SK-N-SH (cell line): ENCODE measurements at regions not wholly inside any gene's neighbourhood (a gene's known extent, or its start where the extent isn't known, plus 50 kb on each side); places are given as distances from the start of the nearest gene placed in this dataset.

Experiments used
- CTCF ChIP-seq: fragments of 200-600 bp; sonication (generic); IDR thresholded peaks from 2 replicates; pipeline ENCODE4 v1.6.1; 2017; ENCODE audit warnings: antibody characterized with exemption, mild to moderate bottlenecking, moderate library complexity
- EP300 ChIP-seq, 2 experiments: IDR thresholded peaks; 2 replicates each; pipeline versions ENCODE4 v1.4.0 to v1.6.1; 2012; ENCODE audit warnings: borderline replicate concordance in 1 of 2, low read depth in 1 of 2, low read length in 1 of 2
- EZH2phosphoT487 ChIP-seq: fragments of 200-600 bp; sonication (generic); IDR thresholded peaks from 2 replicates; pipeline ENCODE4 v1.6.1; 2017; ENCODE audit warnings: low read depth, mixed run types, mild to moderate bottlenecking, antibody characterized with exemption, moderate library complexity, borderline replicate concordance
- GATA2 ChIP-seq: sonication (generic); formaldehyde crosslinking; IDR thresholded peaks from 2 replicates; pipeline ENCODE4 v1.5.0; 2020; ENCODE audit warnings: mild to moderate bottlenecking, missing genetic modification reagents
- MXI1 ChIP-seq: IDR thresholded peaks from 2 replicates; pipeline ENCODE4 v1.6.1; 2012; ENCODE audit warnings: mild to moderate bottlenecking, low read depth, low read length, improper control_type of control experiment
- NFIC ChIP-seq: IDR thresholded peaks from 2 replicates; pipeline ENCODE4 v1.4.0; 2012; ENCODE audit warnings: borderline replicate concordance

- TF ChIP-seq MXI1 (no peak), GATA2 (CRISPR knock-in tag) (no peak), CTCF (no peak), EZH2phosphoT487 (no peak), EP300 (IDR thresholded peaks at IDR 0.05; ENCODE audit: borderline replicate concordance in 1 of 2, low read depth in 1 of 2, low read length in 1 of 2) (no peak), NFIC (no peak)
Measured at GRCh38 chr22:47965896-47966295, 1203.4 kb downstream of the TBC1D22A start.
